HCT116 (cell line): ENCODE measurements at regions not wholly inside any gene's neighbourhood (a gene's known extent, or its start where the extent isn't known, plus 50 kb on each side); places are given as distances from the start of the nearest gene placed in this dataset.

Source experiments
- ATAC-seq: fragments of 200-7000 bp; cut with Tn5 transposase; 2 replicates; pipeline ENCODE4 v1.9.1; 2020; ENCODE audit warnings: mild to moderate bottlenecking, moderate library complexity
- BruUV-seq: library from RNA; stranded (reverse); fragments of 400-500 nt; replicated peaks from 2 replicates; lab custom pipeline; 2021; lab: Mats Ljungman, UMichigan
- CTCF ChIA-PET: fragments of 300-600 bp; sonication (Branson Sonifier 250); formaldehyde crosslinking; loops from one replicate; lab custom pipeline; 2021; ENCODE audit warnings: antibody characterized with exemption; lab: Charles Lee
- POLR2A ChIA-PET: fragments of 300-600, 350-600 bp; sonication (Branson Sonifier 250); formaldehyde crosslinking; loops from one replicate; lab custom pipeline; 2021; ENCODE audit warnings: antibody characterized with exemption; lab: Charles Lee
- RAD21 ChIA-PET, 2 experiments: fragments of 300-600 bp; sonication (Branson Sonifier 250); formaldehyde crosslinking; loops; one replicate each; lab custom pipeline; 2023; ENCODE audit warnings: low total read pairs in 2 of 2; ENCODE audit not compliant: uncharacterized antibody in 2 of 2, unreplicated experiment in 2 of 2, low non-redundant PET in 1 of 2; lab: Charles Lee
- DNase-seq: peaks from one replicate; pipeline ENCODE4 v3.0.0-alpha.2; 2010; ENCODE audit warnings: low read depth, low spot score
- H2AFZ ChIP-seq: fragments of 200-600 bp; shearing (Covaris generic), sonication (generic); 2 replicates; pipeline ENCODE4 v1.6.1; 2017; ENCODE audit warnings: low read depth, mixed run types, mixed read lengths, antibody characterized with exemption, low read length; ENCODE audit not compliant: poor library complexity, severe bottlenecking
- H3K27ac ChIP-seq: 2 replicates; pipeline ENCODE4 v1.5.1; 2012; ENCODE audit warnings: low read depth, low read length
- H3K27me3 ChIP-seq: fragments of 200-600 bp; sonication (generic); 2 replicates; pipeline ENCODE4 v1.6.1; 2016; ENCODE audit warnings: mixed run types, low read length, mixed read lengths; ENCODE audit not compliant: insufficient read depth
- H3K36me3 ChIP-seq, 2 experiments: fragments of 200-500 bp in 1 of 2; fragments of 200-600 bp in 1 of 2; sonication (Bioruptor generic) in 1 of 2; sonication (generic) in 1 of 2; 2 replicates each; pipeline versions ENCODE4 v1.5.1 to v1.6.1; 2014 to 2016; ENCODE audit warnings: low read length in 2 of 2, inconsistent platforms in 1 of 2, mixed read lengths in 1 of 2, mixed run types in 1 of 2; ENCODE audit not compliant: insufficient read depth in 2 of 2, control insufficient read depth in 1 of 2
- H3K4me1 ChIP-seq, 2 experiments: fragments of 200-600 bp in 1 of 2; sonication (generic) in 1 of 2; 2 replicates each; pipeline versions ENCODE4 v1.5.1 to v1.6.1; 2012 to 2017; ENCODE audit warnings: low read length in 2 of 2, inconsistent platforms in 1 of 2, mild to moderate bottlenecking in 1 of 2, mixed read lengths in 1 of 2, mixed run types in 1 of 2, moderate library complexity in 1 of 2; ENCODE audit not compliant: insufficient read depth in 2 of 2, control insufficient read depth in 1 of 2
- H3K4me2 ChIP-seq: fragments of 200-600 bp; sonication (generic); 2 replicates; pipeline ENCODE4 v1.6.1; 2017; ENCODE audit warnings: mixed run types, low read length, mixed read lengths
- H3K4me3 ChIP-seq, 2 experiments: fragments of 200-600 bp in 1 of 2; sonication (generic) in 1 of 2; replicated peaks in 1 of 2; 2 replicates each; pipeline ENCODE4 v1.5.1; 2011 to 2016; ENCODE audit warnings: low read length in 2 of 2, control low read depth in 1 of 2, low read depth in 1 of 2, mild to moderate bottlenecking in 1 of 2, mixed read lengths in 1 of 2, mixed run types in 1 of 2
- H3K79me2 ChIP-seq: fragments of 200-600 bp; sonication (generic); 2 replicates; pipeline ENCODE4 v1.6.1; 2017; ENCODE audit warnings: mild to moderate bottlenecking, mixed run types, low read length, moderate library complexity, mixed read lengths; ENCODE audit not compliant: insufficient read depth
- H3K9ac ChIP-seq: fragments of 200-600 bp; sonication (generic); 2 replicates; pipeline ENCODE4 v1.6.1; 2016; ENCODE audit warnings: low read length, mixed read lengths
- H3K9me2 ChIP-seq: fragments of 200-600 bp; sonication (generic), shearing (Covaris generic); 2 replicates; pipeline ENCODE4 v1.6.1; 2017; ENCODE audit warnings: mixed run types, mild to moderate bottlenecking, moderate library complexity; ENCODE audit not compliant: insufficient read depth
- H3K9me3 ChIP-seq, 2 experiments: fragments of 200-500 bp in 1 of 2; fragments of 200-600 bp in 1 of 2; sonication (Bioruptor generic) in 1 of 2; sonication (generic) in 1 of 2; 2 replicates each; pipeline ENCODE4 v1.6.1; 2014 to 2017; ENCODE audit warnings: low read length in 2 of 2, mixed read lengths in 2 of 2, inconsistent platforms in 1 of 2, low read depth in 1 of 2, mild to moderate bottlenecking in 1 of 2, mixed run types in 1 of 2, moderate library complexity in 1 of 2; ENCODE audit not compliant: control insufficient read depth in 1 of 2, insufficient read depth in 1 of 2
- H4K20me1 ChIP-seq: fragments of 200-600 bp; sonication (generic), shearing (Covaris generic); 2 replicates; pipeline ENCODE4 v1.6.1; 2017; ENCODE audit warnings: mixed run types, mild to moderate bottlenecking, moderate library complexity; ENCODE audit not compliant: insufficient read depth
- ATF3 ChIP-seq: IDR thresholded peaks from 2 replicates; pipeline ENCODE4 v1.6.1; 2012
- CBX3 ChIP-seq: IDR thresholded peaks from 2 replicates; pipeline ENCODE4 v1.6.1; 2012; ENCODE audit warnings: low read depth
- CEBPB ChIP-seq: IDR thresholded peaks from 2 replicates; pipeline ENCODE4 v1.6.1; 2012; ENCODE audit warnings: low read depth
- ELF1 ChIP-seq: IDR thresholded peaks from 2 replicates; pipeline ENCODE4 v1.6.1; 2012; ENCODE audit warnings: low read depth, borderline replicate concordance
- EZH2 ChIP-seq: fragments of 200-600 bp; sonication (generic); IDR thresholded peaks from 2 replicates; pipeline ENCODE4 v1.6.1; 2017; ENCODE audit warnings: antibody characterized with exemption, mixed run types
- EZH2phosphoT487 ChIP-seq: fragments of 200-600 bp; IDR thresholded peaks from 2 replicates; pipeline ENCODE4 v1.6.1; 2018; ENCODE audit warnings: antibody characterized with exemption, borderline replicate concordance
- MAX ChIP-seq: IDR thresholded peaks from 2 replicates; pipeline ENCODE4 v1.6.1; 2012
- POLR2A ChIP-seq: IDR thresholded peaks from 2 replicates; pipeline ENCODE4 v1.7.0; 2011; ENCODE audit warnings: borderline replicate concordance; ENCODE audit not compliant: insufficient read depth, insufficient read length; ENCODE audit errors: extremely low read depth
- POLR2AphosphoS5 ChIP-seq: IDR thresholded peaks from 2 replicates; pipeline ENCODE4 v1.6.1; 2011; ENCODE audit warnings: mild to moderate bottlenecking, low read depth, low read length, moderate library complexity
- RAD21 ChIP-seq: IDR thresholded peaks from 2 replicates; pipeline ENCODE4 v1.6.1; 2012; ENCODE audit warnings: low read depth, mild to moderate bottlenecking
- SIN3A ChIP-seq: IDR thresholded peaks from 2 replicates; pipeline ENCODE4 v1.6.1; 2012; ENCODE audit warnings: low read depth
- SP1 ChIP-seq: IDR thresholded peaks from 2 replicates; pipeline ENCODE4 v1.6.1; 2012; ENCODE audit warnings: low read depth
- SRF ChIP-seq: IDR thresholded peaks from 2 replicates; pipeline ENCODE4 v1.6.1; 2012; ENCODE audit warnings: low read depth
- TCF7L2 ChIP-seq: IDR thresholded peaks from 2 replicates; pipeline ENCODE4 v1.7.0; 2011; ENCODE audit warnings: borderline replicate concordance, inconsistent platforms; ENCODE audit not compliant: insufficient read depth, insufficient read length; ENCODE audit errors: extremely low read depth
- YY1 ChIP-seq: IDR thresholded peaks from 2 replicates; pipeline ENCODE4 v1.6.1; 2011; ENCODE audit warnings: low read length, low read depth, moderate library complexity, mild to moderate bottlenecking; ENCODE audit not compliant: insufficient replicate concordance; ENCODE audit errors: extremely low read depth
- ZNF274 ChIP-seq: fragments of 200-500 bp; sonication (Bioruptor generic); IDR thresholded peaks from 2 replicates; pipeline ENCODE4 v1.6.1; 2014; ENCODE audit warnings: mild to moderate bottlenecking, low read depth, low read length, inconsistent platforms
- intact Hi-C: fragments of 100-400 bp; cut with micrococcal nuclease; formaldehyde crosslinking; loops from 2 replicates; pipeline ENCODE4 v1.10.0; 2022
- TF ChIP-seq, protein P1 (sequence below): IDR thresholded peaks from 2 replicates; pipeline ENCODE4 v1.6.1; 2011; ENCODE audit warnings: mild to moderate bottlenecking, low read length, moderate library complexity; ENCODE audit not compliant: insufficient replicate concordance; ENCODE audit errors: extremely low read depth
- TF ChIP-seq, protein P2 (sequence below), 3 experiments: fragments of 200-600 bp in 1 of 3; sonication (generic) in 1 of 3; IDR thresholded peaks in 2 of 3; conservative IDR thresholded peaks in 1 of 3; 2 replicates each; pipeline ENCODE4 v1.5.1; 2012 to 2017; ENCODE audit warnings: low read depth in 2 of 3, low read length in 2 of 3, antibody characterized with exemption in 1 of 3, borderline replicate concordance in 1 of 3, control low read depth in 1 of 3, mild to moderate bottlenecking in 1 of 3, mixed read lengths in 1 of 3, mixed run types in 1 of 3, moderate library complexity in 1 of 3; ENCODE audit not compliant: insufficient read depth in 1 of 3

GRCh38 chr20:50388733-50389437 lies 121.3 kb upstream of the PTPN1 start (continued):
- TF ChIP-seq, protein P1, sequence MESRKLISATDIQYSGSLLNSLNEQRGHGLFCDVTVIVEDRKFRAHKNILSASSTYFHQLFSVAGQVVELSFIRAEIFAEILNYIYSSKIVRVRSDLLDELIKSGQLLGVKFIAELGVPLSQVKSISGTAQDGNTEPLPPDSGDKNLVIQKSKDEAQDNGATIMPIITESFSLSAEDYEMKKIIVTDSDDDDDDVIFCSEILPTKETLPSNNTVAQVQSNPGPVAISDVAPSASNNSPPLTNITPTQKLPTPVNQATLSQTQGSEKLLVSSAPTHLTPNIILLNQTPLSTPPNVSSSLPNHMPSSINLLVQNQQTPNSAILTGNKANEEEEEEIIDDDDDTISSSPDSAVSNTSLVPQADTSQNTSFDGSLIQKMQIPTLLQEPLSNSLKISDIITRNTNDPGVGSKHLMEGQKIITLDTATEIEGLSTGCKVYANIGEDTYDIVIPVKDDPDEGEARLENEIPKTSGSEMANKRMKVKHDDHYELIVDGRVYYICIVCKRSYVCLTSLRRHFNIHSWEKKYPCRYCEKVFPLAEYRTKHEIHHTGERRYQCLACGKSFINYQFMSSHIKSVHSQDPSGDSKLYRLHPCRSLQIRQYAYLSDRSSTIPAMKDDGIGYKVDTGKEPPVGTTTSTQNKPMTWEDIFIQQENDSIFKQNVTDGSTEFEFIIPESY, result no peak

DNA sequence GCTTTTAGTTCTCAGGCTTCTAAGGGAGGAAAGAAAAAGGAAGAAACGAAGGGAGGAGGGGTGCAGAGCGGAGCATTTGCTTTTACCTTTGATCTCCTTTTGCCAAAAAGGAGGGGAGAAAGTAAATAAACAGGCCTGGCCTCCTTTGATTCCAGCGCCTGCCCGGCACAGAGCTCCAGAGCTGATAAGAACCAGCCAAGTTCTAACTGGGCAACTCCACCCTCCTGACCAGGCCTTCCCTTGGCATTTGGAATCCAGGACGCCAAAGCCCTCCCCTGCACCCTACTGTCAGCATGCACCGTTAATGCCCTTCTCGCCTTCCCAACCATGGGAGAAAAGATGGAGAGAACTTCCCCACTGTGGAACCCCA lies 120.8 kb upstream of the PTPN1 start:
- no peak for ATAC-seq
- Histone ChIP-seq H3K4me3 (no peak overlapping the region), H3K27ac (no peak overlapping the region), H2AFZ (no peak overlapping the region), H3K36me3 (no peaks in the 10 kb centered on the region), H3K9me3 (no peaks in the 10 kb centered on the region), H3K9ac (no peak overlapping the region), H3K9me2 (no peaks in the 10 kb centered on the region), H3K79me2 (no peaks in the 10 kb centered on the region), H3K4me1 (peaks cover 0 to 6% of the 10 kb centered on the region in 2 experiments; a peak in 2 of 4 replicates), H3K27me3 (no peaks in the 10 kb centered on the region), H3K4me2 (no peak overlapping the region), H4K20me1 (no peaks in the 10 kb centered on the region)
- DNase-seq, result no peak
- ChIA-PET CTCF (no interaction called here), RAD21 (no interaction called here), POLR2A (no interaction called here)
- intact Hi-C loops, result no loop called here
- TF ChIP-seq CBX3 (no peak), SIN3A (no peak), CEBPB (no peak), ZNF274 (no peak), SP1 (no peak), TCF7L2 (no peak), EZH2 (no peak), POLR2AphosphoS5 (no peak), ATF3 (no peak), YY1 (no peak), MAX (no peak), ELF1 (no peak), RAD21 (no peak), POLR2A (no peak), EZH2phosphoT487 (no peak), SRF (no peak)
- TF ChIP-seq, protein P2, sequence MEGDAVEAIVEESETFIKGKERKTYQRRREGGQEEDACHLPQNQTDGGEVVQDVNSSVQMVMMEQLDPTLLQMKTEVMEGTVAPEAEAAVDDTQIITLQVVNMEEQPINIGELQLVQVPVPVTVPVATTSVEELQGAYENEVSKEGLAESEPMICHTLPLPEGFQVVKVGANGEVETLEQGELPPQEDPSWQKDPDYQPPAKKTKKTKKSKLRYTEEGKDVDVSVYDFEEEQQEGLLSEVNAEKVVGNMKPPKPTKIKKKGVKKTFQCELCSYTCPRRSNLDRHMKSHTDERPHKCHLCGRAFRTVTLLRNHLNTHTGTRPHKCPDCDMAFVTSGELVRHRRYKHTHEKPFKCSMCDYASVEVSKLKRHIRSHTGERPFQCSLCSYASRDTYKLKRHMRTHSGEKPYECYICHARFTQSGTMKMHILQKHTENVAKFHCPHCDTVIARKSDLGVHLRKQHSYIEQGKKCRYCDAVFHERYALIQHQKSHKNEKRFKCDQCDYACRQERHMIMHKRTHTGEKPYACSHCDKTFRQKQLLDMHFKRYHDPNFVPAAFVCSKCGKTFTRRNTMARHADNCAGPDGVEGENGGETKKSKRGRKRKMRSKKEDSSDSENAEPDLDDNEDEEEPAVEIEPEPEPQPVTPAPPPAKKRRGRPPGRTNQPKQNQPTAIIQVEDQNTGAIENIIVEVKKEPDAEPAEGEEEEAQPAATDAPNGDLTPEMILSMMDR (IDR thresholded peaks at IDR 0.05 in 2 of 3, conservative IDR thresholded peaks at IDR 0.05 in 1 of 3; ENCODE audit: borderline replicate concordance in 1 of 3, insufficient read depth in 1 of 3, low read depth in 2 of 3, low read length in 2 of 3), result no peak
- BruUV-seq, result no TSS peak
